ENCODE measurements at regions not wholly inside any gene's neighbourhood (a gene's known extent, or its start where the extent isn't known, plus 50 kb on each side); places are given as distances from the start of the nearest gene placed in this dataset.

GRCh38 chr18:78150590-78150989, 829.0 kb upstream of the SALL3 start:
- no peak for TF ChIP-seq CTCF (IDR thresholded peaks at IDR 0.05; ENCODE audit: low read depth, low read length, poor library complexity, severe bottlenecking)
- TF ChIP-seq EZH2phosphoT487 (IDR thresholded peaks at IDR 0.05; ENCODE audit: borderline replicate concordance, low read length), result no peak
